Naive thymus-derived CD4-positive, alpha-beta T cell (primary cell): ENCODE measurements at regions not wholly inside any gene's neighbourhood (a gene's known extent, or its start where the extent isn't known, plus 50 kb on each side); places are given as distances from the start of the nearest gene placed in this dataset.

Experiments
- ATAC-seq: fragments of 150-1000 bp; cut with Tn5 transposase; 2 replicates; pipeline ENCODE4 v1.10.0; 2021; ENCODE audit warnings: mild to moderate bottlenecking, moderate library complexity
- CTCF ChIA-PET: fragments of 350-600 bp; sonication (Branson Sonifier 250); formaldehyde crosslinking; loops from one replicate; lab custom pipeline; 2021; ENCODE audit warnings: antibody characterized with exemption; lab: Charles Lee
- POLR2A ChIA-PET: fragments of 350-600 bp; sonication (Branson Sonifier 250); formaldehyde crosslinking; loops from one replicate; lab custom pipeline; 2021; ENCODE audit warnings: antibody characterized with exemption, inconsistent platforms; lab: Charles Lee
- DNase-seq, 9 donors: peaks; one replicate each; pipeline versions ENCODE4 v3.0.0 to v3.0.0-alpha.2; 2020 to 2022; ENCODE audit warnings: mixed read lengths in 1 of 9
- H3K27ac ChIP-seq: one replicate; pipeline ENCODE4 v1.7.0; 2013; ENCODE audit warnings: mild to moderate bottlenecking, low read depth, low read length, moderate library complexity
- H3K27me3 ChIP-seq, 2 donors: one replicate each; pipeline ENCODE4 v1.7.0; 2013; ENCODE audit warnings: low read length in 2 of 2, mild to moderate bottlenecking in 2 of 2, moderate library complexity in 2 of 2; ENCODE audit not compliant: control insufficient read depth in 2 of 2, insufficient read depth in 2 of 2
- H3K36me3 ChIP-seq, 3 experiments: 1 replicate in 2 of 3; 2 replicates in 1 of 3; pipeline ENCODE4 v1.7.0; 2013; ENCODE audit warnings: low read length in 3 of 3, mild to moderate bottlenecking in 3 of 3, moderate library complexity in 1 of 3; ENCODE audit not compliant: insufficient read depth in 3 of 3, control insufficient read depth in 2 of 3
- H3K4me1 ChIP-seq, 2 donors: one replicate each; pipeline ENCODE4 v1.7.0; 2013; ENCODE audit warnings: low read length in 2 of 2, mild to moderate bottlenecking in 2 of 2, moderate library complexity in 1 of 2; ENCODE audit not compliant: control insufficient read depth in 2 of 2, insufficient read depth in 2 of 2
- H3K4me3 ChIP-seq: 2 replicates; pipeline ENCODE4 v1.7.0; 2013; ENCODE audit warnings: mild to moderate bottlenecking, low read length
- H3K9me3 ChIP-seq, 3 experiments: 1 replicate in 2 of 3; 2 replicates in 1 of 3; pipeline ENCODE4 v1.7.0; 2013; ENCODE audit warnings: low read length in 3 of 3; ENCODE audit not compliant: control insufficient read depth in 2 of 3
- H3K27ac Mint-ChIP-seq, 9 donors: one replicate each; pipeline ENCODE4 v1.8.0; 2020 to 2022; ENCODE audit warnings: mixed read lengths in 9 of 9, mild to moderate bottlenecking in 8 of 9, moderate library complexity in 5 of 9, inconsistent platforms in 2 of 9
- H3K27me3 Mint-ChIP-seq, 5 donors: one replicate each; pipeline ENCODE4 v1.8.0; 2021 to 2022; ENCODE audit warnings: mixed read lengths in 5 of 5, mild to moderate bottlenecking in 1 of 5
- H3K36me3 Mint-ChIP-seq, 5 donors: one replicate each; pipeline ENCODE4 v1.8.0; 2020 to 2022; ENCODE audit warnings: mixed read lengths in 5 of 5, mild to moderate bottlenecking in 3 of 5, inconsistent platforms in 1 of 5
- H3K4me1 Mint-ChIP-seq, 7 donors: one replicate each; pipeline ENCODE4 v1.8.0; 2020 to 2022; ENCODE audit warnings: mixed read lengths in 7 of 7, mild to moderate bottlenecking in 3 of 7, inconsistent platforms in 1 of 7
- H3K4me3 Mint-ChIP-seq, 10 donors: one replicate each; pipeline ENCODE4 v1.8.0; 2020 to 2022; ENCODE audit warnings: mild to moderate bottlenecking in 10 of 10, mixed read lengths in 10 of 10, moderate library complexity in 6 of 10, inconsistent platforms in 2 of 10
- H3K9me3 Mint-ChIP-seq, 11 donors: one replicate each; pipeline ENCODE4 v1.8.0; 2020 to 2022; ENCODE audit warnings: mixed read lengths in 11 of 11, mild to moderate bottlenecking in 4 of 11, inconsistent platforms in 1 of 11, moderate library complexity in 1 of 11
- intact Hi-C, 2 donors: fragments of 100-400 bp; cut with micrococcal nuclease; formaldehyde crosslinking; loops; one replicate each; pipeline ENCODE4 v1.15.1; 2023

GRCh38 chr9:121563425-121563824, 63.8 kb upstream of the GGTA1 start:
- ATAC-seq, result no peak
- Histone ChIP-seq H3K36me3 (no peaks in the 10 kb centered on the region), H3K4me3 (no peak overlapping the region), H3K27ac (no peak overlapping the region), H3K27me3 (no peaks in the 10 kb centered on the region), H3K4me1 (no peaks in the 10 kb centered on the region), H3K9me3 (no peaks in the 10 kb centered on the region)
- no peaks in the 10 kb centered on the region for H3K36me3 Mint-ChIP-seq
- peaks cover 0 to 32% (median 3%) of the 10 kb centered on the region in 5 donors for H3K27me3 Mint-ChIP-seq
- intact Hi-C loops, result no loop called here
- H3K4me3 Mint-ChIP-seq, result no peak overlapping the region
- POLR2A ChIA-PET, result no interaction called here
- no peak overlapping the region for H3K27ac Mint-ChIP-seq
- no peak for DNase-seq
- peaks cover 0 to 3% (median 0%) of the 10 kb centered on the region in 11 donors for H3K9me3 Mint-ChIP-seq
- peaks cover 0 to 6% (median 0%) of the 10 kb centered on the region in 7 donors for H3K4me1 Mint-ChIP-seq
- CTCF ChIA-PET, result no interaction called here

- no peak overlapping the region for H3K27ac ChIP-seq
- no peaks in the 10 kb centered on the region for H3K9me3 ChIP-seq
- POLR2A ChIA-PET, result no interaction called here
- H3K4me3 Mint-ChIP-seq, result no peak overlapping the region
- H3K36me3 Mint-ChIP-seq, result no peaks in the 10 kb centered on the region
- no peak overlapping the region for H3K27ac Mint-ChIP-seq
- H3K36me3 ChIP-seq, result no peaks in the 10 kb centered on the region
- CTCF ChIA-PET, result no interaction called here
- H3K27me3 Mint-ChIP-seq, result peaks cover 0 to 37% (median 3%) of the 10 kb centered on the region in 5 donors
- peaks cover 0 to 2% (median 0%) of the 10 kb centered on the region in 7 donors for H3K4me1 Mint-ChIP-seq
- H3K4me1 ChIP-seq, result no peaks in the 10 kb centered on the region
- ATAC-seq (no peak), DNase-seq (no peak)
- H3K27me3 ChIP-seq, result no peaks in the 10 kb centered on the region
- intact Hi-C loops, result no loop called here
- H3K4me3 ChIP-seq, result no peak overlapping the region
- peaks cover 0 to 3% (median 0%) of the 10 kb centered on the region in 11 donors for H3K9me3 Mint-ChIP-seq
Measured at GRCh38 chr9:121563881-121564460, 64.3 kb upstream of the GGTA1 start.

- no peak overlapping the region for H3K27ac Mint-ChIP-seq
- peaks cover 0 to 34% (median 3%) of the 10 kb centered on the region in 5 donors for H3K27me3 Mint-ChIP-seq
- ChIA-PET CTCF (no interaction called here), POLR2A (no interaction called here)
- H3K36me3 ChIP-seq, result no peaks in the 10 kb centered on the region
- DNase-seq (no peak), ATAC-seq (no peak)
- intact Hi-C loops, result no loop called here
- peaks cover 0 to 3% (median 0%) of the 10 kb centered on the region in 11 donors for H3K9me3 Mint-ChIP-seq
- no peaks in the 10 kb centered on the region for H3K4me1 ChIP-seq
- H3K27me3 ChIP-seq, result no peaks in the 10 kb centered on the region
- no peak overlapping the region for H3K4me3 ChIP-seq
- H3K4me1 Mint-ChIP-seq, result peaks cover 0 to 2% (median 0%) of the 10 kb centered on the region in 7 donors
- H3K9me3 ChIP-seq, result no peaks in the 10 kb centered on the region
- H3K4me3 Mint-ChIP-seq, result no peak overlapping the region
- no peak overlapping the region for H3K27ac ChIP-seq
- H3K36me3 Mint-ChIP-seq, result no peaks in the 10 kb centered on the region
Measured at GRCh38 chr9:121564504-121565260, 65.0 kb upstream of the GGTA1 start.

- no peaks in the 10 kb centered on the region for H3K27me3 ChIP-seq
- no peak overlapping the region for H3K4me3 ChIP-seq
- DNase-seq (no peak), ATAC-seq (no peak)
- Mint-ChIP-seq H3K27me3 (peaks cover 0 to 34% (median 3%) of the 10 kb centered on the region in 5 donors), H3K4me3 (no peak overlapping the region), H3K36me3 (no peaks in the 10 kb centered on the region), H3K4me1 (peaks cover 0 to 2% (median 0%) of the 10 kb centered on the region in 7 donors), H3K9me3 (peaks cover 0 to 3% (median 0%) of the 10 kb centered on the region in 11 donors), H3K27ac (no peak overlapping the region)
- H3K27ac ChIP-seq, result no peak overlapping the region
- no peaks in the 10 kb centered on the region for H3K36me3 ChIP-seq
- H3K4me1 ChIP-seq, result no peaks in the 10 kb centered on the region
- intact Hi-C loops, result no loop called here
- POLR2A ChIA-PET, result no interaction called here
- H3K9me3 ChIP-seq, result no peaks in the 10 kb centered on the region
- CTCF ChIA-PET, result no interaction called here
Measured at GRCh38 chr9:121566481-121567465, 67.1 kb upstream of the GGTA1 start.

- ChIA-PET CTCF (no interaction called here), POLR2A (no interaction called here)
- Mint-ChIP-seq H3K36me3 (no peaks in the 10 kb centered on the region), H3K27ac (no peak overlapping the region), H3K4me1 (no peaks in the 10 kb centered on the region), H3K27me3 (peaks cover 0 to 34% (median 3%) of the 10 kb centered on the region in 5 donors), H3K4me3 (no peak overlapping the region), H3K9me3 (peaks cover 0 to 4% (median 0%) of the 10 kb centered on the region in 11 donors)
- Histone ChIP-seq H3K27ac (no peak overlapping the region), H3K27me3 (no peaks in the 10 kb centered on the region), H3K4me3 (no peak overlapping the region), H3K9me3 (no peaks in the 10 kb centered on the region), H3K4me1 (no peaks in the 10 kb centered on the region), H3K36me3 (no peaks in the 10 kb centered on the region)
- ATAC-seq (no peak), DNase-seq (no peak)
- intact Hi-C loops, result no loop called here
Measured at GRCh38 chr9:121567500-121568342, 68.1 kb upstream of the GGTA1 start.
